Fibroblast of the aortic adventitia (primary cell): ENCODE measurements at regions not wholly inside any gene's neighbourhood (a gene's known extent, or its start where the extent isn't known, plus 50 kb on each side); places are given as distances from the start of the nearest gene placed in this dataset.

Experiments
- DNase-seq: peaks from one replicate; pipeline ENCODE4 v3.0.0-alpha.2; 2010; ENCODE audit warnings: low read depth
- H3K4me3 ChIP-seq: 2 replicates; pipeline ENCODE4 v1.5.1; 2011; ENCODE audit warnings: low read depth, mild to moderate bottlenecking, control low read depth, low read length, moderate library complexity
- TF ChIP-seq, protein P1 (sequence below): IDR thresholded peaks from 2 replicates; pipeline ENCODE4 v1.5.1; 2011; ENCODE audit warnings: mild to moderate bottlenecking, low read length, control low read depth, inconsistent platforms; ENCODE audit not compliant: insufficient read depth

- TF ChIP-seq, protein P1, sequence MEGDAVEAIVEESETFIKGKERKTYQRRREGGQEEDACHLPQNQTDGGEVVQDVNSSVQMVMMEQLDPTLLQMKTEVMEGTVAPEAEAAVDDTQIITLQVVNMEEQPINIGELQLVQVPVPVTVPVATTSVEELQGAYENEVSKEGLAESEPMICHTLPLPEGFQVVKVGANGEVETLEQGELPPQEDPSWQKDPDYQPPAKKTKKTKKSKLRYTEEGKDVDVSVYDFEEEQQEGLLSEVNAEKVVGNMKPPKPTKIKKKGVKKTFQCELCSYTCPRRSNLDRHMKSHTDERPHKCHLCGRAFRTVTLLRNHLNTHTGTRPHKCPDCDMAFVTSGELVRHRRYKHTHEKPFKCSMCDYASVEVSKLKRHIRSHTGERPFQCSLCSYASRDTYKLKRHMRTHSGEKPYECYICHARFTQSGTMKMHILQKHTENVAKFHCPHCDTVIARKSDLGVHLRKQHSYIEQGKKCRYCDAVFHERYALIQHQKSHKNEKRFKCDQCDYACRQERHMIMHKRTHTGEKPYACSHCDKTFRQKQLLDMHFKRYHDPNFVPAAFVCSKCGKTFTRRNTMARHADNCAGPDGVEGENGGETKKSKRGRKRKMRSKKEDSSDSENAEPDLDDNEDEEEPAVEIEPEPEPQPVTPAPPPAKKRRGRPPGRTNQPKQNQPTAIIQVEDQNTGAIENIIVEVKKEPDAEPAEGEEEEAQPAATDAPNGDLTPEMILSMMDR, result no peak
- peak; percentile 85 for DNase-seq
These were observed 202.5 kb downstream of the GLI2 start for GRCh38 chr2:120938045-120938771.

DNA sequence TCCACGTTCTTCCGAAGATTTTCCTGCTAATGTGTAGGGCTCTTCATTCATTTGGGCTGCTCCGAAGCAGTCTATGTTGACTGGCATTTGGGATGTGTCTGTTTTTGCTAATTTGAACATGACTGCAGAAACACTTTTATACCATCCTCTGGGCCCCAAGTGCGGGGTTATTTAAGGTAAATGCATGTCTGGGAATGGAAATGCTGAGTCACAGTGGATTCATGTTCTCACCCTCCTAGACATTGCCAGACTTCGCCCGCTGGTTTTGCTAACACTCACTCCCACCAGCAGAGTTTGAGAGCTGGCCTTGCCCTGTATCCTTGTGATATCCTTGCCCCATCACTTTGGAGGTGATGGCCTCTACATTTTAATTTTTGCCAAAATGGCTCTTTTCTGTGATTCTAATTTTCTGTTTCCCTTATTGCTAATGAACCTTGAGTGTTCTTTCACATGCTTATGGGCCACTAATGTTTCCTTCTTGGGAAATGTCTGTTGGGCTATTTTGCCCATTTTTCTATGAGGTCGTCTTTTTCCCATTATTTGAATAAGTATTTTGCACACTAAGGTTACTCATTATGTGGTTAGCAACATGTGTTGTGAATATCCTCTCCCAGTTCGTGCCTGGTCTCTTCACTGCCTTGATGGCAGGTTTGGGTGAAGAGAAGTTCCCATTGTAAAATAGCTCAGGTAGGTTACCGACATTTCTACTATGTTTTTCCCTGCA is 204.1 kb downstream of the GLI2 start:
- DNase-seq, result peak; percentile 90
- H3K4me3 ChIP-seq, result no peak overlapping the region
- TF ChIP-seq, protein P1, result peak; percentile 9

More at GRCh38 chr2:120938045-120938771, 202.5 kb downstream of the GLI2 start:
- no peak overlapping the region for H3K4me3 ChIP-seq

DNA sequence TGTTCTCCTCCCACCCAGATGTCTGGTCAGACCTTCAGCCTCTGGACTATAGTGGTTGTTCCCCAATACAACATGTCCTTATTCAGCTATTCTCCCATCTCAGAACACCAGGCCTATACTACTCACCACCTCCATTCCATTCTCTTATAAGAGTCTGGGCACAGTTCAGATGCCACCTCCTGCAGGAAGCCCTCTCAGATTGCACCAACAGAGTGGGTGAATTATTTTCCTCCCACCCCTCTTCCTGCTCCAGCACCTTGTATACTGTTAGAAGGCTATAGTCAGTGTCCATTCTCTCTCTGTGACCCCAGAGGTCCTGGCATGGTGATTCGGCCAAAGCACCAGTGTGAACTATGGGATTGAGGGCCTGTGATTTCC is 204.6 kb downstream of the GLI2 start:
- no peak for DNase-seq
- TF ChIP-seq, protein P1, result no peak

GRCh38 chr2:120940726-120941256 is 205.1 kb downstream of the GLI2 start:
- DNase-seq, result no peak

More for the DNA sequence above, 204.6 kb downstream of the GLI2 start:
- H3K4me3 ChIP-seq, result no peak overlapping the region

GRCh38 chr2:120941571-120942120 is 206.0 kb downstream of the GLI2 start:
- DNase-seq, result no peak
- TF ChIP-seq, protein P1, result no peak
- no peak overlapping the region for H3K4me3 ChIP-seq

More at GRCh38 chr2:120940726-120941256, 205.1 kb downstream of the GLI2 start:
- no peak overlapping the region for H3K4me3 ChIP-seq
- TF ChIP-seq, protein P1, result no peak

DNA sequence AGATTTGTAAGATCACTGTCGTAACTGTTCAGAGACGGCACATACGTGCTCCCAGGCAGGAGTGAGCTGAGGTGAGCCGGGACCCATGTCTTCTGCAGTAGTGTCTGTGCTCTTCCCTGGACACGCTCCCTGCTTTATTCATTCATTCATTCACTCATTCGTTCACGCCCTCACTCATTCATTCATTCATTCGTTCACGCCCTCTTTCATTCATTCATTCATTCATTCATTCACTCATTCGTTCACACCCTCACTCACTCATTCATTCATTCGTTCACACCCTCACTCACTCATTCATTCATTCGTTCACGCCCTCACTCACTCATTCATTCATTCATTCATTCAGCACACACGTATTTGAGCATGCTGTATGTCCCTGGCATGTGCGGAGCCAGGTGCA is 207.0 kb downstream of the GLI2 start:
- no peak overlapping the region for H3K4me3 ChIP-seq
- TF ChIP-seq, protein P1, result no peak
- DNase-seq, result no peak
